GM12872 (cell line): ENCODE measurements at regions not wholly inside any gene's neighbourhood (a gene's known extent, or its start where the extent isn't known, plus 50 kb on each side); places are given as distances from the start of the nearest gene placed in this dataset.

Experiments used
- CTCF ChIP-seq: IDR thresholded peaks from 3 replicates; pipeline ENCODE4 v1.5.1; 2011; ENCODE audit warnings: low read depth, mild to moderate bottlenecking, low read length, moderate library complexity; ENCODE audit not compliant: insufficient read depth

GRCh38 chr22:48177631-48178030 lies 1415.2 kb downstream of the TBC1D22A start:
- TF ChIP-seq CTCF: no peak

DNA sequence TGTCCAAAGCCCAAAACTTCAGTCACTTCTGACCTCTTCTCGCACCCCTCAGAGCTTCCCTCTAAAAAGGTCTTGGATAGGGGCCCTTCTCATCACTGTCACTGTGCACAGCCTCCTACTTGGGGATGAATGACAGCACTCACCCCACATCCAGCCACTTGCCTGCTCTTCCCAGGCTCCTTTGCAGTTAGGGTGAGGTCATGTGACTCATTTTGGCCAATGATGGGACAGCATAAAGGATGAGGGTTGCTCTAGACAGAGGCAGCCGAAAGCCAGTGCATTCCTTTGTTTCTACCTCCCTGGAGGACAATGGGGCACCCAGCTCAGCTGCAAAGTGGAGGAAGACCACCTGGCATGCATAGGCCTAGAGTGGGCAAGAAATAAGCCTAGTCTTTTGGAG lies 1413.3 kb downstream of the TBC1D22A start:
- no peak for TF ChIP-seq CTCF

DNA sequence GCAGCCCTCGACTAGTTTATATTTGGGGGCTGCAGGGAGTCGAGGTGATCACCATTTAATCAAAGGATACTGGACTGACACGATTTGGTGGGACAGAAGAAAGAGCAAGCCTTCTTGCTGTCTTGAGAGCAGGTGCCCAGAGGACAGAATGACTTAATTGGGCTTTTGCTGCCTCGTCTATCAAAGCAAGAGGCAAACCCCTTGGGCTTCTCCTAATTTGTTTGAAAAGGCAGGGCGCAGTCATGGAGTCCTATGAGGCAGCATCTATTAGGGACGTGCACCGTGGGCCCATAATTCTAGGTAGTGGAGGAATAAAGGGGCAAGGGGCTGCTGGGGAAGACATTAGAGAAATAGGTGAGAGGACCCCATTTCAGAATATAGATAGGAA lies 1411.3 kb downstream of the TBC1D22A start:
- TF ChIP-seq CTCF: no peak

- TF ChIP-seq CTCF: no peak
Observed at GRCh38 chr22:48173061-48173772, 1410.8 kb downstream of the TBC1D22A start.

- TF ChIP-seq CTCF: no peak
Observed at GRCh38 chr22:48171271-48171691, 1408.8 kb downstream of the TBC1D22A start.

- TF ChIP-seq CTCF: no peak
Observed at GRCh38 chr22:48169227-48169626, 1406.8 kb downstream of the TBC1D22A start.

DNA sequence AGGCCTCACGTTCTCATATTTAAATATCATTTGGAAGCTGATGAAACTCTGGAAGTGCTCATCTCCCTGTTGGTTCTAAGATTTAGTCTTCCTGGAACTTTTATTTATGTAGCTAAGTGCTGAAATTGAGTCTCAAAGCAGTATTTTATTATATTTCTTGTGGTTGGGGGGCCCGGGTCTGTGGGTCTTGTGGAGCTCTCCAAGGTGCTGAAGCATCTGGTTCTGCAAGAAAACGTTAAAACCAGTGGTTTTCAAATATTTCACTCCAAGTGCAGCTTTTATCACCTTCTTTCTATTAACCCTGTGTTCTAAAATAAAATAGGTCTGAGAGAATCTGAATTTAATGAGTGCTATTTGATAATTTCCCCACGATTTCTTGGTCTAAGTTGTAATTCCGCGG lies 1404.8 kb downstream of the TBC1D22A start:
- no peak for TF ChIP-seq CTCF

GRCh38 chr22:48161298-48161697 lies 1398.8 kb downstream of the TBC1D22A start:
- no peak for TF ChIP-seq CTCF
